PFSK-1 (cell line): ENCODE measurements at regions not wholly inside any gene's neighbourhood (a gene's known extent, or its start where the extent isn't known, plus 50 kb on each side); places are given as distances from the start of the nearest gene placed in this dataset.

Experiments used
- FOXP2 ChIP-seq: optimal IDR thresholded peaks from 2 replicates; pipeline ENCODE3; 2011; ENCODE audit warnings: borderline replicate concordance, control low read depth, inconsistent platforms; ENCODE audit not compliant: insufficient read depth; ENCODE audit errors: extremely low read length, extremely low read depth
- POLR2AphosphoS5 ChIP-seq: IDR thresholded peaks from 2 replicates; pipeline ENCODE4 v1.6.1; 2012; ENCODE audit warnings: low read depth, mild to moderate bottlenecking, control low read depth, low read length, moderate library complexity
- REST ChIP-seq, 2 experiments: IDR thresholded peaks; 2 replicates each; pipeline versions ENCODE4 v1.6.1 to v1.8.0; 2011 to 2012; ENCODE audit warnings: low read depth in 2 of 2, low read length in 2 of 2, control low read depth in 1 of 2, inconsistent platforms in 1 of 2, mild to moderate bottlenecking in 1 of 2, moderate library complexity in 1 of 2; ENCODE audit not compliant: insufficient read depth in 1 of 2
- SIN3A ChIP-seq: IDR thresholded peaks from 2 replicates; pipeline ENCODE4 v1.6.1; 2012; ENCODE audit warnings: mild to moderate bottlenecking, low read length, moderate library complexity, borderline replicate concordance; ENCODE audit not compliant: insufficient read depth
- TAF1 ChIP-seq: IDR thresholded peaks from 2 replicates; pipeline ENCODE4 v1.6.1; 2012; ENCODE audit warnings: low read length, control low read depth, borderline replicate concordance; ENCODE audit not compliant: insufficient read depth

DNA sequence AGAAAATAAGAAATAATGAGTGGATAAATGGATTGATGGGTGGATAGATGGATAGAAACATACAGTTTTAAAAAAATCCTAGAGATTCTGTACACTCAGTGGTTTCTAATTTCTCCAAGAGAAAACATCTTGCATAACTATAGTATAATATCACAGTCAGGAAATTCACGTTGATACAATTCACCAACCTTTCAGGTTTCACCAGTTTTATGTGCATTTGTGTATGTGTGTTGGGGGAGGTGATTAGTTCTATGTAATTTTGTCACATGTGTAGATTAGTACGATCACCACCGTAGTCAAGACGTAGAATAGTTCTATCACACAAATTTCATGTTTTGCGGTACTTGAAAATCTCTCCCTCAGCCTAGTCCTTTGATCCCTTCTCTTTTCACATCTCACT is 288.2 kb upstream of the LRATD1 start:
- TF ChIP-seq FOXP2 (no peak), SIN3A (no peak), REST (IDR thresholded peaks at IDR 0.05; ENCODE audit: insufficient read depth in 1 of 2, low read depth in 2 of 2, low read length in 2 of 2) (no peak), TAF1 (no peak), POLR2AphosphoS5 (no peak)

GRCh38 chr2:14348247-14348646 is 284.3 kb upstream of the LRATD1 start:
- TF ChIP-seq TAF1 (no peak), POLR2AphosphoS5 (no peak), FOXP2 (no peak), SIN3A (no peak), REST (IDR thresholded peaks at IDR 0.05; ENCODE audit: insufficient read depth in 1 of 2, low read depth in 2 of 2, low read length in 2 of 2) (no peak)

DNA sequence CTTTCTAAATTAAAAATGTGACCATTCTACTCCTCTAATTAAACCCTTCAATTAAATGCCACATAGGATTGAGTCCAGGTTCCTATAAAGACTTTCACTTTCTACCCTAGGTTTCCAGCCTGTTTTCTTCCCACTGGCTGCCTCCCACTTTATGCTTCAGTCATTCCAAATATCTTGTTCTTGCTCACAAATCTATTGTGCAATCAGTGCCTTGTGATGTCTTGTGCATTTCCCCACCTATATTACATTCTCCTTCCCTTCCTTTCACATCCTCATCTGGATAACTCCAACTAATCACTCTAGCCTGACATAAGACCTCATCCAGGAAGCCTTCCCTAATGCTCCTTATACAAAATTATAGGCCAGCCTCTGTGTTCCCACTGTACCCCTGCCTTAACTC is 281.7 kb upstream of the LRATD1 start:
- TF ChIP-seq POLR2AphosphoS5 (no peak), SIN3A (no peak), TAF1 (no peak), FOXP2 (no peak), REST (IDR thresholded peaks at IDR 0.05; ENCODE audit: insufficient read depth in 1 of 2, low read depth in 2 of 2, low read length in 2 of 2) (no peak)

- TF ChIP-seq TAF1 (no peak), REST (IDR thresholded peaks at IDR 0.05; ENCODE audit: insufficient read depth in 1 of 2, low read depth in 2 of 2, low read length in 2 of 2) (no peak), POLR2AphosphoS5 (no peak), FOXP2 (no peak), SIN3A (no peak)
Observed at GRCh38 chr2:14352067-14352466, 280.4 kb upstream of the LRATD1 start.

- TF ChIP-seq SIN3A (no peak), FOXP2 (no peak), REST (IDR thresholded peaks at IDR 0.05; ENCODE audit: insufficient read depth in 1 of 2, low read depth in 2 of 2, low read length in 2 of 2) (no peak), POLR2AphosphoS5 (no peak), TAF1 (no peak)
Observed at GRCh38 chr2:14354231-14354630, 278.3 kb upstream of the LRATD1 start.
